Ishikawa (cell line): ENCODE measurements at regions not wholly inside any gene's neighbourhood (a gene's known extent, or its start where the extent isn't known, plus 50 kb on each side); places are given as distances from the start of the nearest gene placed in this dataset.

Source experiments
- CEBPB ChIP-seq: IDR thresholded peaks from 2 replicates; pipeline ENCODE4 v1.6.1; 2012
- CREB1 ChIP-seq: IDR thresholded peaks from 2 replicates; pipeline ENCODE4 v1.6.1; 2012; ENCODE audit warnings: low read depth
- EGR1 ChIP-seq: IDR thresholded peaks from 2 replicates; pipeline ENCODE4 v1.6.1; 2012
- EP300 ChIP-seq: IDR thresholded peaks from 2 replicates; pipeline ENCODE4 v1.6.1; 2012; ENCODE audit warnings: borderline replicate concordance
- FOXM1 ChIP-seq: IDR thresholded peaks from 2 replicates; pipeline ENCODE4 v1.6.1; 2012; ENCODE audit warnings: low read depth, borderline replicate concordance
- NFIC ChIP-seq: IDR thresholded peaks from 2 replicates; pipeline ENCODE4 v1.6.1; 2012
- RAD21 ChIP-seq: IDR thresholded peaks from 2 replicates; pipeline ENCODE4 v1.6.1; 2012; ENCODE audit warnings: low read depth
- TAF1 ChIP-seq: IDR thresholded peaks from 2 replicates; pipeline ENCODE4 v1.6.1; 2012; ENCODE audit warnings: low read depth, mild to moderate bottlenecking
- TCF12 ChIP-seq: IDR thresholded peaks from 2 replicates; pipeline ENCODE4 v1.6.1; 2012; ENCODE audit warnings: low read depth
- TEAD4 ChIP-seq: IDR thresholded peaks from 2 replicates; pipeline ENCODE4 v1.6.1; 2012
- YY1 ChIP-seq: IDR thresholded peaks from 2 replicates; pipeline ENCODE4 v1.6.1; 2012; ENCODE audit warnings: low read depth
- ZBTB7A ChIP-seq: IDR thresholded peaks from 2 replicates; pipeline ENCODE4 v1.6.1; 2012; ENCODE audit warnings: low read depth
- TF ChIP-seq, protein P1 (sequence below): IDR thresholded peaks from 2 replicates; pipeline ENCODE4 v1.6.1; 2012; ENCODE audit warnings: low read depth, mild to moderate bottlenecking
- TF ChIP-seq, protein P2 (sequence below): IDR thresholded peaks from 2 replicates; pipeline ENCODE4 v1.6.1; 2012
- TF ChIP-seq, protein P3 (sequence below): IDR thresholded peaks from 2 replicates; pipeline ENCODE4 v1.6.1; 2012

DNA sequence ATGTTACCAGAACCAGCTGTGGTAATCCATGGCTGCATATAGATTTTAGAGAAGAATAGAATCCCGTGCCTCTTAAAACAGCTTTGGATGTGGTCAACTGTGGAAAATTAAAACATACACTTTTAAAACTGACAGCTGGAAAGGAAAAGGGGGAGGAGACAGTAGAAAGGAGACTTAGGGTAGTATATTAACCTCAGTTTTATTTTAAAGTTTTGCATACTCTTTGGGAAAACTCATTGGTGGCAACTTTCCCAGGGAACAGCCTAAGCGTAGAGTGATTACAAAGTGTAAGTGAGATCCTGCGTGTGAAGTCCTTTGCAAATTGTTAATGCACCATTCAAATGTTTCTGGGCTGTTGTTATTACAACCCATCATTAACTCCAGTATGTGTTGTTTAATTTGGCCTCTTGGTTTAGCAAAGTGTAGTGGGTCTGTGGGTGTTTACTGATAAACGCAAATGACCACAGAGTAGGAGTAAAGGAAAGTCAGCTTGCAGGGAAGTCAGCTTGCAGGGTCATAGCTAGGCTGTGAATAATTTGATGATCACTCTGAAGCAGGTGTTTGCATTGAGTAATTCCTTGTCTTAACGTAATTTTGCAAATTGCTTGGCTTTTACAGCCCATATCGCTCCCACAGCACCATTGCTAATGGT, 88.0 kb upstream of the DBX1 start:
- no peak for TF ChIP-seq TEAD4
- no peak for TF ChIP-seq ZBTB7A
- no peak for TF ChIP-seq NFIC

DNA sequence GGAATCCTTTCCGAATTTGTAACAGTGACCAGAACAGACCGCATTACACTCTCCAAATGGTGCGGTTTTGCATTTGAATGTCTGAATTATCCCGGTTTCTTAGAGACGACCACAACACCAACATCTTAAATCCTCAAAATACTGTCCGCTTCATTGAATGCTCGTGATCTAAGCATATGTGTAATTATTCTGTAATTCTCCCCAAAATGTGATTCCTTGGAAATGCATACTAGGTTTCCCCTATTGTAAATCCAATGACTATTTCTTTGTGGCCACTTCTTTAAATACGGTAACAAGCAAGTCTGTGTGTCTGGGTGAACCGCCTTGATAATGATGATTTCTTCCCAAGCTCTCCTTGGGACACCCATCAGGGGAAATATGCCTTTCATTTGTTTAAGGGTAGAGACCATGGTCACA, 87.3 kb upstream of the DBX1 start:
- no peak for TF ChIP-seq TEAD4
- no peak for TF ChIP-seq TAF1
- TF ChIP-seq, protein P1, sequence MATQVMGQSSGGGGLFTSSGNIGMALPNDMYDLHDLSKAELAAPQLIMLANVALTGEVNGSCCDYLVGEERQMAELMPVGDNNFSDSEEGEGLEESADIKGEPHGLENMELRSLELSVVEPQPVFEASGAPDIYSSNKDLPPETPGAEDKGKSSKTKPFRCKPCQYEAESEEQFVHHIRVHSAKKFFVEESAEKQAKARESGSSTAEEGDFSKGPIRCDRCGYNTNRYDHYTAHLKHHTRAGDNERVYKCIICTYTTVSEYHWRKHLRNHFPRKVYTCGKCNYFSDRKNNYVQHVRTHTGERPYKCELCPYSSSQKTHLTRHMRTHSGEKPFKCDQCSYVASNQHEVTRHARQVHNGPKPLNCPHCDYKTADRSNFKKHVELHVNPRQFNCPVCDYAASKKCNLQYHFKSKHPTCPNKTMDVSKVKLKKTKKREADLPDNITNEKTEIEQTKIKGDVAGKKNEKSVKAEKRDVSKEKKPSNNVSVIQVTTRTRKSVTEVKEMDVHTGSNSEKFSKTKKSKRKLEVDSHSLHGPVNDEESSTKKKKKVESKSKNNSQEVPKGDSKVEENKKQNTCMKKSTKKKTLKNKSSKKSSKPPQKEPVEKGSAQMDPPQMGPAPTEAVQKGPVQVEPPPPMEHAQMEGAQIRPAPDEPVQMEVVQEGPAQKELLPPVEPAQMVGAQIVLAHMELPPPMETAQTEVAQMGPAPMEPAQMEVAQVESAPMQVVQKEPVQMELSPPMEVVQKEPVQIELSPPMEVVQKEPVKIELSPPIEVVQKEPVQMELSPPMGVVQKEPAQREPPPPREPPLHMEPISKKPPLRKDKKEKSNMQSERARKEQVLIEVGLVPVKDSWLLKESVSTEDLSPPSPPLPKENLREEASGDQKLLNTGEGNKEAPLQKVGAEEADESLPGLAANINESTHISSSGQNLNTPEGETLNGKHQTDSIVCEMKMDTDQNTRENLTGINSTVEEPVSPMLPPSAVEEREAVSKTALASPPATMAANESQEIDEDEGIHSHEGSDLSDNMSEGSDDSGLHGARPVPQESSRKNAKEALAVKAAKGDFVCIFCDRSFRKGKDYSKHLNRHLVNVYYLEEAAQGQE: no peak
- TF ChIP-seq NFIC: no peak
- no peak for TF ChIP-seq RAD21
- no peak for TF ChIP-seq YY1
- TF ChIP-seq FOXM1: no peak
- TF ChIP-seq, protein P2, sequence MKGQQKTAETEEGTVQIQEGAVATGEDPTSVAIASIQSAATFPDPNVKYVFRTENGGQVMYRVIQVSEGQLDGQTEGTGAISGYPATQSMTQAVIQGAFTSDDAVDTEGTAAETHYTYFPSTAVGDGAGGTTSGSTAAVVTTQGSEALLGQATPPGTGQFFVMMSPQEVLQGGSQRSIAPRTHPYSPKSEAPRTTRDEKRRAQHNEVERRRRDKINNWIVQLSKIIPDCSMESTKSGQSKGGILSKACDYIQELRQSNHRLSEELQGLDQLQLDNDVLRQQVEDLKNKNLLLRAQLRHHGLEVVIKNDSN: no peak
- TF ChIP-seq CEBPB: no peak
- TF ChIP-seq CREB1: no peak
- TF ChIP-seq, protein P3, sequence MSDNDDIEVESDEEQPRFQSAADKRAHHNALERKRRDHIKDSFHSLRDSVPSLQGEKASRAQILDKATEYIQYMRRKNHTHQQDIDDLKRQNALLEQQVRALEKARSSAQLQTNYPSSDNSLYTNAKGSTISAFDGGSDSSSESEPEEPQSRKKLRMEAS: no peak
- no peak for TF ChIP-seq TCF12
- no peak for TF ChIP-seq ZBTB7A
- no peak for TF ChIP-seq EP300
- TF ChIP-seq EGR1: no peak

DNA sequence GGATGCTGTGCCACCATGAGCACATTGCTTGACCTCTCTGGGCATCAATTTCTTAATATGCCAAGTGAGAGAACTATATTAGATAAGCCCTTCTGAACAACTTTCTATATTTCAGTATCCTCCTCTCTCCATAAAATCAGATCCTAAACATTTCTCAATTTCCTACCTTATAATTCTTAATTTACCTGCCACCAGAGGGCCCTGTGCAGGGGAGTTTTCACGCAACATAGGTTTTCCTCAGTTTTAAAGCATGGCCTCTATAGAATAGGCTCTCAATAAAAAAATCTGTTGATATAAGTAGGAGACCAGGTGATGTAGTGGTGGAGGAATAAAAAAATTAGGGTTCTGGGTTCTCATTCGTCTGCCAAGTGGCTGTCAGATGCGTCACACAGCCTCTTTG, 83.7 kb upstream of the DBX1 start:
- TF ChIP-seq, protein P1: no peak
- TF ChIP-seq RAD21: peak; percentile 22; the same call in 1 of the 2 replicates

DNA sequence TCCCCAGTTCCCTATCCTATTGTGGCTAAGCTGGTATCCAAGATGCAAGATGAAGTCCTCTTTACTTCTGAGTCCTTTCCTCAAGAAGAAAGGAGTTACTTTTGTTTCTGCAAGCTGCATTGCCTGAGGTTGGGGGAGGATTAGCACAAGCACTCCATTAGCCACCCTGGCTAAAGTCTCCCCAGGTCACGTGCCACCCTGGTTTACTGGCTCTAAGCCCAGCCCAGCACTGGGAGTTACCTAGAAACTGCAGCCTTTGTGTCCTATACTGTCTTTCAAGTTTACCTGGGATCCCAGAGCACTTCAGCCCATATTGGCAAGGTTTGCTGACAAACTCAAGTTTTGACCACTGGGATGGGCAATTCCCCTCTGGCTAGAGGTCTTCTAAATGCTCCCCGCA, 78.4 kb upstream of the DBX1 start:
- TF ChIP-seq, protein P2: peak; percentile 82
- no peak for TF ChIP-seq CREB1
- no peak for TF ChIP-seq TAF1
- TF ChIP-seq TCF12: no peak

DNA sequence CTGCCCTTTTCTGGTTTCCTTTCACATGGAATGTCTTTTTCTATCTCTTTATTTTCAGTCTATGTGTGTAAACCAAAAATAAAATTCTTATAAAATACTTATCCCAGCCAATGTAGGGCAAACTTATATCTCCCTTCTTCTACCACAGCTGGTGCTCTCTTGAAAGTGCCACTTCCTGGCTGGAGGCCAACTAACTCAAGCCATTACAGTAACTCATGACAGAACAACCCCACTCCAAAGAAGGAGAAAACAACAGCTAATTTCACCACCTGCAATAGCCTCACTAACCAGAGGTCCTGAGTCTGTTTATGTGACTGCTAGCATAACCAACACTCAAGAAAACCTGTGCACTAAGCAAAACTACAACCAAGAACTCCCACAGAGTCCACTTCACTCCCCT, 74.9 kb upstream of the DBX1 start:
- TF ChIP-seq, protein P3: no peak
- no peak for TF ChIP-seq TAF1
- no peak for TF ChIP-seq YY1
- TF ChIP-seq, protein P2: no peak
- TF ChIP-seq, protein P1: no peak
- TF ChIP-seq NFIC: no peak
